ENCODE measurements at regions not wholly inside any gene's neighbourhood (a gene's known extent, or its start where the extent isn't known, plus 50 kb on each side); places are given as distances from the start of the nearest gene placed in this dataset.

- Histone ChIP-seq H3K9me1 (ENCODE audit: insufficient read depth, low read length) (peaks cover 8% of the 10 kb centered on the region), H4K91ac (ENCODE audit: insufficient read depth, low read depth, low read length) (no peak overlapping the region), H3K4me1 (ENCODE audit: control insufficient read depth, insufficient read depth, low read length) (peaks cover 6% of the 10 kb centered on the region), H3K56ac (ENCODE audit: extremely low read depth, insufficient read depth, low read length) (no peak overlapping the region), H2BK120ac (ENCODE audit: low read depth, low read length) (no peak overlapping the region), H2AK5ac (ENCODE audit: low read depth, low read length) (no peak overlapping the region), H3K4ac (ENCODE audit: low read depth, low read length) (no peak overlapping the region), H2BK5ac (ENCODE audit: low read depth, low read length, poor library complexity, severe bottlenecking) (no peak overlapping the region), H4K8ac (ENCODE audit: low read depth in 2 of 2, low read length in 2 of 2) (no peak overlapping the region), H4K5ac (ENCODE audit: low read depth, low read length) (no peak overlapping the region), H3K4me2 (ENCODE audit: low read depth, low read length) (no peak overlapping the region), H3K14ac (replicated peaks; ENCODE audit: low read depth, low read length) (no peak overlapping the region), H3K27ac (ENCODE audit: insufficient read depth, low read length) (no peak overlapping the region), H3K9ac (ENCODE audit: low read depth, low read length) (no peak overlapping the region), H3K9me3 (ENCODE audit: control insufficient read depth, insufficient read depth, low read length) (peaks cover 2% of the 10 kb centered on the region; the same call in 1 of the 2 replicates), H2AK9ac (replicated peaks; ENCODE audit: low read depth, low read length, poor library complexity) (no peak overlapping the region), H3K27me3 (ENCODE audit: control insufficient read depth, insufficient read depth, low read length) (no peaks in the 10 kb centered on the region), H3K18ac (ENCODE audit: low read depth, low read length) (no peak overlapping the region), H3K4me3 (ENCODE audit: insufficient read depth, low read depth, low read length) (no peak overlapping the region), H3K23ac (ENCODE audit: low read depth, low read length) (no peak overlapping the region), H2BK20ac (ENCODE audit: low read depth, low read length) (no peak overlapping the region), H2BK15ac (ENCODE audit: low read depth, low read length) (no peak overlapping the region; the same call in 2 of the 3 replicates), H2AFZ (replicated peaks; ENCODE audit: low read length, poor library complexity) (no peak overlapping the region), H3K79me1 (ENCODE audit: low read depth in 1 of 2, low read length in 2 of 2) (no peaks in the 10 kb centered on the region; a peak in 1 of 4 replicates), H3K36me3 (ENCODE audit: control insufficient read depth, insufficient read depth, low read length) (no peaks in the 10 kb centered on the region), H4K20me1 (ENCODE audit: insufficient read depth, low read length) (no peaks in the 10 kb centered on the region)
- intact Hi-C loops (cut with micrococcal nuclease) (loop anchor here (10.0 kb wide), 1 partner anchor 1194 kb away; no protein-coding TSS in a partner anchor), dilution Hi-C loops (cut with HindIII; ENCODE audit: low sequenced_read_pairs, unreplicated experiment) (no loop called here), in situ Hi-C loops (cut with MboI; ENCODE audit: low sequenced_read_pairs) (loop anchor here (10.0 kb wide), 2 partner anchors 164 to 314 kb away; no protein-coding TSS in a partner anchor)
- no peak for ATAC-seq (ENCODE audit: low read depth)
- ChIA-PET POLR2A (ENCODE audit: unreplicated experiment) (no interaction called here), CTCF (no interaction called here)
- TF ChIP-seq CEBPB (IDR thresholded peaks at IDR 0.05; ENCODE audit: low read depth, low read length) = no peak
- WGBS, 2 experiments (ENCODE audit: extremely low coverage in 2 of 2, insufficient read length in 1 of 2) = 100% methylated on average over 1 of the region's 6 CpGs; no CpG with 5 or more reads in 1 of the 2 experiments
- DNase-seq = no peak
- no TSS peak for BruUV-seq (replicated peaks)
These were observed 288.0 kb upstream of the PITRM1 start for GRCh38 chr10:3460420-3461128.
